Tibial artery (tissue), 4 donors: ENCODE measurements at regions not wholly inside any gene's neighbourhood (a gene's known extent, or its start where the extent isn't known, plus 50 kb on each side); places are given as distances from the start of the nearest gene placed in this dataset.

ENCODE experiments used
- DNase-seq, 2 donors: peaks; one replicate each; pipeline ENCODE4 v3.0.0-alpha.2; 2019
- H3K27ac ChIP-seq, 2 donors: fragments of 200-600 bp; sonication (generic) in 1 of 2; 1 replicate in 1 of 2; 2 replicates in 1 of 2; pipeline ENCODE4 v1.5.1; 2018 to 2019; ENCODE audit warnings: mild to moderate bottlenecking in 1 of 2
- H3K27me3 ChIP-seq, 2 donors: fragments of 200-600 bp; sonication (generic) in 1 of 2; one replicate each; pipeline versions ENCODE4 v1.5.1 to v1.6.0; 2016 to 2019
- H3K36me3 ChIP-seq, 3 donors: fragments of 200-600 bp; sonication (generic) in 2 of 3; one replicate each; pipeline ENCODE4 v1.5.1; 2016 to 2019; ENCODE audit warnings: mild to moderate bottlenecking in 2 of 3
- H3K4me1 ChIP-seq, 4 donors: fragments of 200-600 bp; sonication (generic) in 2 of 4; 1 replicate in 3 of 4; 2 replicates in 1 of 4; pipeline ENCODE4 v1.5.1; 2016 to 2019
- H3K4me3 ChIP-seq, 2 donors: fragments of 200-600 bp; sonication (generic) in 1 of 2; 1 replicate in 1 of 2; 2 replicates in 1 of 2; pipeline ENCODE4 v1.5.1; 2018 to 2019; ENCODE audit warnings: mild to moderate bottlenecking in 2 of 2
- H3K9me3 ChIP-seq, 3 donors: fragments of 200-600 bp; sonication (generic) in 1 of 3; one replicate each; pipeline ENCODE4 v1.5.1; 2016 to 2019
- intact Hi-C: fragments of 100-400 bp; cut with DNase I; formaldehyde crosslinking; loops from one replicate; pipeline ENCODE4 v1.15.0; 2023; ENCODE audit warnings: low total_unique reads
- TF ChIP-seq, protein P1 (sequence below), 2 experiments: fragments of 200-600 bp in 1 of 2; fragments of 450-650 bp in 1 of 2; IDR thresholded peaks; one replicate each; pipeline ENCODE4 v1.5.1; 2017 to 2019; ENCODE audit warnings: antibody characterized with exemption in 2 of 2, mild to moderate bottlenecking in 1 of 2, moderate library complexity in 1 of 2

DNA sequence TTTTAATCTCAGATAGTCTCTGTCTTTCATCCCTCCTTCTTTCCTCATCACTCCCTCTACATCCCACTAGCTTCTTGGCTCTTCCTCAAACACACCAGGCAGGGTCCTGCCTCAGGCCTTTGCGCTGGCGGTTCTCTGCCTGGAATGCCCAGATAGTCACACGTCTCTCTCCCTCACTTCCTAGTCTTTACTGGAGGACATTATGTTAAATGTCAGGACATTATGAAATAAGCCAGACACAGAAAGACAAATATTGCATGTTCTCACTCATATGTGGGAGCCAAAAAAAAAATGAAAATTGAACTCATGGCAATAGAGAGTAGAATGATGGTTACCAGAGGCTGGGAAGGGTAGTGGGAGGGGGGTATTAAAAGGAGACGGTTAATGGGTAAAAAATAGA lies 442.0 kb downstream of the MED13L start:
- Histone ChIP-seq H3K4me1 (no peaks in the 10 kb centered on the region), H3K27me3 (peaks cover 0 to 12% of the 10 kb centered on the region in 2 donors), H3K36me3 (no peaks in the 10 kb centered on the region), H3K4me3 (no peak overlapping the region), H3K9me3 (no peaks in the 10 kb centered on the region), H3K27ac (no peak overlapping the region)
- intact Hi-C loops, result no loop called here
- TF ChIP-seq, protein P1, sequence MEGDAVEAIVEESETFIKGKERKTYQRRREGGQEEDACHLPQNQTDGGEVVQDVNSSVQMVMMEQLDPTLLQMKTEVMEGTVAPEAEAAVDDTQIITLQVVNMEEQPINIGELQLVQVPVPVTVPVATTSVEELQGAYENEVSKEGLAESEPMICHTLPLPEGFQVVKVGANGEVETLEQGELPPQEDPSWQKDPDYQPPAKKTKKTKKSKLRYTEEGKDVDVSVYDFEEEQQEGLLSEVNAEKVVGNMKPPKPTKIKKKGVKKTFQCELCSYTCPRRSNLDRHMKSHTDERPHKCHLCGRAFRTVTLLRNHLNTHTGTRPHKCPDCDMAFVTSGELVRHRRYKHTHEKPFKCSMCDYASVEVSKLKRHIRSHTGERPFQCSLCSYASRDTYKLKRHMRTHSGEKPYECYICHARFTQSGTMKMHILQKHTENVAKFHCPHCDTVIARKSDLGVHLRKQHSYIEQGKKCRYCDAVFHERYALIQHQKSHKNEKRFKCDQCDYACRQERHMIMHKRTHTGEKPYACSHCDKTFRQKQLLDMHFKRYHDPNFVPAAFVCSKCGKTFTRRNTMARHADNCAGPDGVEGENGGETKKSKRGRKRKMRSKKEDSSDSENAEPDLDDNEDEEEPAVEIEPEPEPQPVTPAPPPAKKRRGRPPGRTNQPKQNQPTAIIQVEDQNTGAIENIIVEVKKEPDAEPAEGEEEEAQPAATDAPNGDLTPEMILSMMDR (IDR thresholded peaks at IDR 0.05), result no peak
- no peak for DNase-seq

DNA sequence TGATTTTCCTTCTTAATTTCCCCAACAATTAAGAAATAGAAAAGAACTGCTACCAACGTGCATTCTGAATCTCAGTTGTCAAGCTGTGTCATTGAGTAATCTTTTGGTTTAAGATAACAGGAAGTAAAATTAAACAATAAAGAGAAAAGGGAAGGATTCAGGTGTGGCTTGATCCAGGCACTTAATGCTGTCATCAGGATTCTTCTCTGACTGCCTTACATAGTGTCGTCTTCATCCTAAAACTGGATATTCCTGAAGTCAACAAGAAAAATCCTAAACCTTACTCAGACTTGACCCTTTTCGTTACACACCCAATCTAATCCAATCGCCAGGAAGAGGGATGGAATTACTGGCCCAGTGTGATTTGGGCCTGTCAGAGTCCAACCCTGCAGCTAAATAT lies 443.8 kb downstream of the MED13L start:
- H3K4me3 ChIP-seq, result no peak overlapping the region
- intact Hi-C loops, result no loop called here
- TF ChIP-seq, protein P1 (IDR thresholded peaks at IDR 0.05), result no peak
- no peaks in the 10 kb centered on the region for H3K4me1 ChIP-seq
- no peak for DNase-seq
- H3K9me3 ChIP-seq, result no peaks in the 10 kb centered on the region
- no peaks in the 10 kb centered on the region for H3K36me3 ChIP-seq
- H3K27ac ChIP-seq, result no peak overlapping the region
- peaks cover 0 to 8% of the 10 kb centered on the region in 2 donors for H3K27me3 ChIP-seq

DNA sequence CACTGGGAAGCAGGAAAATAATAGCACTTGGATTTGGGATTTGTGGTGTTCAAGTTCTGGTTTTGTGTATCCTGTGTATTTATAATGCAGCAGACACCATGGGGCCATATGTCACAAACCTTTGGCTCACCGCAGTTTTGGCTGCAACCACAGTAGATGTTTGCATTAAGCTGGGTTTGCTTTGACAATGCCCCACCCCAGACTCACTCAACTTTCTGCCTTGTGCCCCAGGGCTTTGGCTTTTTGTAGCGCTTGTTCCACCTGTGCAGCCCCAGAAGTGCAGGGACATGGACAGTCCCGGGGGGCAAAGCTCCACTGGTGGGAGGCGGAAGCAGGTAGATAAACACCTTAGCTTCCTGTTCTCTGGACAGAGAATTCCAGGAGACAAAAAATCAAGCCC lies 446.9 kb downstream of the MED13L start:
- intact Hi-C loops, result no loop called here
- no peak overlapping the region for H3K4me3 ChIP-seq
- no peak for DNase-seq
- H3K36me3 ChIP-seq, result no peaks in the 10 kb centered on the region
- H3K4me1 ChIP-seq, result no peaks in the 10 kb centered on the region
- TF ChIP-seq, protein P1 (IDR thresholded peaks at IDR 0.05), result no peak
- H3K27me3 ChIP-seq, result peaks cover 0 to 4% of the 10 kb centered on the region in 2 donors
- no peaks in the 10 kb centered on the region for H3K9me3 ChIP-seq
- no peak overlapping the region for H3K27ac ChIP-seq

DNA sequence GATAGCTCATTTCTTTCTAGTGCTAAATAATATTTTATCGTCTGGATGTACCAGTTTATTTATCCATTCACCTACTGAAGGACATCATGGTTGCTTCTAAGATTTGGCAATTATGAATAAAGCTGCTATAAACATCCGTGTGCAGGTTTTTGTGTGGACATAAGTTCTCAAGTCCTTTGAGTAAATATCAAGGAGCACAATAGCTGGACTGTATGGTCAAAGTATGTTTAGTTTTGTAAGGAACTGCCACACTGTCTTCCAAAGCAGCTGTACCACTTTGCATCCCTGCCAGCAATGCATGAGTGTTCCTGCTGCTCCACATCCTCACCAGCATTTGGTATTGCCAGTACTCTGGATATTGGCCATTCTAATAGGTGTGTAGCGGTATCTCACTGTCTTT lies 447.4 kb downstream of the MED13L start:
- H3K36me3 ChIP-seq, result no peaks in the 10 kb centered on the region
- no peaks in the 10 kb centered on the region for H3K9me3 ChIP-seq
- TF ChIP-seq, protein P1 (IDR thresholded peaks at IDR 0.05), result no peak
- H3K27ac ChIP-seq, result no peak overlapping the region
- no peaks in the 10 kb centered on the region for H3K4me1 ChIP-seq
- peaks cover 0 to 4% of the 10 kb centered on the region in 2 donors for H3K27me3 ChIP-seq
- DNase-seq, result no peak
- no peak overlapping the region for H3K4me3 ChIP-seq
- intact Hi-C loops, result no loop called here

DNA sequence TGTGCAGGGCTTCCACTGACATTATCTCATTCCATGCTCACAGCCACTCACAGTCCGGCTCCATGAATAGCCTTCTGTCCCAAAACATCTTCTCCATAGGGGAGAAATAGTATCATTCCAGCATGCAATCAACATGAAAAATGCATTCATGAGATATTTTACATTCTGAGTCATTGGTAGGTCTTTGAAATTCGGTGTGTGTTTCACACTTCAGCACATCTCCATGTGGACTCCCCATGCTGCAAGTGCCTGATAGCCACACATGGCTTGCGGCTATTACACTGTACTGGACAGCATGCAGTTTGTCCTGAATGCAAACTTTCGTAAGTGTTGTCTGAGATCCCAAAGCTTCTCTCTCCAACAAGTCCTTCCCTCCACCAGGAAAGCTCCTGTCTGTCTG lies 449.3 kb downstream of the MED13L start:
- Histone ChIP-seq H3K4me3 (no peak overlapping the region), H3K27ac (no peak overlapping the region), H3K4me1 (no peaks in the 10 kb centered on the region), H3K9me3 (no peaks in the 10 kb centered on the region), H3K36me3 (no peaks in the 10 kb centered on the region), H3K27me3 (peaks cover 0 to 4% of the 10 kb centered on the region in 2 donors)
- TF ChIP-seq, protein P1 (IDR thresholded peaks at IDR 0.05), result no peak
- intact Hi-C loops, result no loop called here
- DNase-seq, result no peak

DNA sequence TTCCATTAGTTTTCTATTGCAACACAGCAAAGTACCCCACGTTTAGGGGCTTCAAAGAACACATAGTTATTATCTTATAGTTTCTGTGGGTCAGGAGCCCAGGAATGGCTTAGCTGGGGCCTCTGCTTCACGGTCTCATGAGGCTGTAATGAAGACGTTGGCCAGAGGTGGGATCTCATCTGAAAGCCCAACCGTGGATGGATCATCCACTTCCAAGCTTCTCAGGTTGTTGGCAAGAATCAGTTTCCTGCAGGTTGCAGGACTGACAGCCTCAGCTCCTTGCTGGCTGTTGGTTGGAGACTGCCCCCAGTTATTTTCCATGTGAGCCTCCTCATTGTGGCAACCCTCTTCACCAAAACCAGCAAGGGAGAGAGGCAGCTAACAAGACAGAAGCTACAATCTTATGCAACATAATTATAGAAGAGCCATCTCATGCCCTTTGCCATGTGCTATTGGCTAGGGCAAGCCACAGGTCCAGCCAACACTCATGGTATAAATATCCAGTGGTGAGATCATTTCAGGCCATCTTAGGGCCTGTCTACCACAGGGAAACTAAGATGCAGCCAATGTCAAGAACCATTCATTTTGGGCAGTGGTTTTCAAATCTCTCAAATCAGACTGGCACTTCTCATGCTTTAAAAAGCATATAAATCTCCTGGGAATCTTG lies 452.4 kb downstream of the MED13L start:
- TF ChIP-seq, protein P1 (IDR thresholded peaks at IDR 0.05), result no peak
- Histone ChIP-seq H3K36me3 (no peaks in the 10 kb centered on the region), H3K27ac (no peak overlapping the region), H3K9me3 (no peaks in the 10 kb centered on the region), H3K4me1 (no peaks in the 10 kb centered on the region), H3K27me3 (no peaks in the 10 kb centered on the region), H3K4me3 (no peak overlapping the region)
- DNase-seq, result no peak
- intact Hi-C loops, result no loop called here
